Activated naive CD8-positive, alpha-beta T cell treated with anti-CD3 and anti-CD28 coated beads, Interleukin-2, amount 10 ng/mL, durations not matched to agents 7 days and 5 days (primary cell): ENCODE measurements at regions not wholly inside any gene's neighbourhood (a gene's known extent, or its start where the extent isn't known, plus 50 kb on each side); places are given as distances from the start of the nearest gene placed in this dataset.

Experiments
- ATAC-seq: fragments of 150-1000 bp; cut with Tn5 transposase; one replicate; pipeline ENCODE4 v1.10.0; 2021; ENCODE audit warnings: low read depth, moderate library complexity
- POLR2A ChIA-PET: fragments of 350-600 bp; sonication (Branson Sonifier 250); formaldehyde crosslinking; loops from one replicate; lab custom pipeline; 2021; ENCODE audit warnings: antibody characterized with exemption; lab: Charles Lee
- DNase-seq: peaks from one replicate; pipeline ENCODE4 v3.0.0; 2021
- H3K27ac Mint-ChIP-seq: one replicate; pipeline ENCODE4 v1.8.0; 2022; ENCODE audit warnings: mild to moderate bottlenecking, mixed read lengths
- H3K27me3 Mint-ChIP-seq: one replicate; pipeline ENCODE4 v1.8.0; 2022; ENCODE audit warnings: mild to moderate bottlenecking, moderate library complexity, mixed read lengths
- H3K36me3 Mint-ChIP-seq: one replicate; pipeline ENCODE4 v1.8.0; 2021; ENCODE audit warnings: mild to moderate bottlenecking, mixed read lengths
- H3K4me1 Mint-ChIP-seq: one replicate; pipeline ENCODE4 v1.8.0; 2021; ENCODE audit warnings: mixed read lengths
- H3K4me3 Mint-ChIP-seq: one replicate; pipeline ENCODE4 v1.8.0; 2022; ENCODE audit warnings: mild to moderate bottlenecking, moderate library complexity, mixed read lengths
- H3K9me3 Mint-ChIP-seq: one replicate; pipeline ENCODE4 v1.8.0; 2021; ENCODE audit warnings: mixed read lengths

DNA sequence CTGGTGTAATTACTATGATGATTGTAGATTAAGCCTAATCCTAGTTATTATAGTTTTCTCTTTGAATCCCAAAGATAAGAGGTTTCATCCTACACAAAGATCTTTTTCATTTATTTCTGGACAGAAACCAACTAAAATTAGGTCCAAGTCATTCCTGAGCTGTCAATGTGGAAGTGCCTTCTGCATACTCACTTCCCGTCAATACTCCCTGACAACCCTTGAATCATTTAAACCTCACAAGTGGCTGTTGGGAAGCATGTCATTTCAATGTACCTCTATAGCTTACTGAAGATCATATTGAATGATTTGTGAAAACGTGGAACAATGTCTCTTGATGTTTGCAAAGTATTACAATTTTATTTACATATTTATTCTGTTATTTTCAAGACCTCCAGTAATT, 274.1 kb downstream of the HACE1 start:
- POLR2A ChIA-PET, result no interaction called here
- Mint-ChIP-seq H3K27me3 (peaks cover 13% of the 10 kb centered on the region), H3K4me3 (no peak overlapping the region), H3K9me3 (no peaks in the 10 kb centered on the region), H3K36me3 (no peaks in the 10 kb centered on the region), H3K27ac (no peak overlapping the region), H3K4me1 (no peaks in the 10 kb centered on the region)
- ATAC-seq (no peak), DNase-seq (no peak)

- Mint-ChIP-seq H3K9me3 (no peaks in the 10 kb centered on the region), H3K27me3 (peaks cover 9% of the 10 kb centered on the region)
Measured at GRCh38 chr6:104580452-104580851, 279.3 kb downstream of the HACE1 start.

GRCh38 chr6:104579310-104579863, 280.3 kb downstream of the HACE1 start:
- DNase-seq (no peak), ATAC-seq (no peak)
- Mint-ChIP-seq H3K4me3 (no peak overlapping the region), H3K36me3 (no peaks in the 10 kb centered on the region), H3K9me3 (no peaks in the 10 kb centered on the region), H3K4me1 (no peaks in the 10 kb centered on the region), H3K27me3 (peaks cover 4% of the 10 kb centered on the region), H3K27ac (no peak overlapping the region)
- POLR2A ChIA-PET, result no interaction called here

More at GRCh38 chr6:104580452-104580851, 279.3 kb downstream of the HACE1 start:
- POLR2A ChIA-PET, result no interaction called here
- Mint-ChIP-seq H3K4me3 (no peak overlapping the region), H3K36me3 (no peaks in the 10 kb centered on the region), H3K4me1 (no peaks in the 10 kb centered on the region), H3K27ac (no peak overlapping the region)
- ATAC-seq, result no peak
- no peak for DNase-seq

GRCh38 chr6:104575536-104575935, 284.2 kb downstream of the HACE1 start:
- DNase-seq, result no peak
- Mint-ChIP-seq H3K36me3 (no peaks in the 10 kb centered on the region), H3K9me3 (no peaks in the 10 kb centered on the region), H3K27ac (no peak overlapping the region), H3K4me1 (no peaks in the 10 kb centered on the region), H3K4me3 (no peak overlapping the region), H3K27me3 (peaks cover 2% of the 10 kb centered on the region)
- POLR2A ChIA-PET, result no interaction called here
- ATAC-seq, result no peak

GRCh38 chr6:104574135-104574750, 285.5 kb downstream of the HACE1 start:
- H3K9me3 Mint-ChIP-seq, result no peaks in the 10 kb centered on the region
- H3K36me3 Mint-ChIP-seq, result no peaks in the 10 kb centered on the region
- H3K4me1 Mint-ChIP-seq, result no peaks in the 10 kb centered on the region
- H3K4me3 Mint-ChIP-seq, result no peak overlapping the region
- no peaks in the 10 kb centered on the region for H3K27me3 Mint-ChIP-seq
- POLR2A ChIA-PET, result no interaction called here
- ATAC-seq (no peak), DNase-seq (no peak)
- no peak overlapping the region for H3K27ac Mint-ChIP-seq

GRCh38 chr6:104573350-104573749, 286.4 kb downstream of the HACE1 start:
- H3K4me3 Mint-ChIP-seq, result no peak overlapping the region
- POLR2A ChIA-PET, result no interaction called here
- DNase-seq, result no peak
- H3K4me1 Mint-ChIP-seq, result no peaks in the 10 kb centered on the region
- no peaks in the 10 kb centered on the region for H3K36me3 Mint-ChIP-seq
- H3K9me3 Mint-ChIP-seq, result no peaks in the 10 kb centered on the region
- H3K27ac Mint-ChIP-seq, result no peak overlapping the region
- ATAC-seq, result no peak
- H3K27me3 Mint-ChIP-seq, result no peaks in the 10 kb centered on the region

GRCh38 chr6:104572901-104573300, 286.8 kb downstream of the HACE1 start:
- POLR2A ChIA-PET, result no interaction called here
- no peaks in the 10 kb centered on the region for H3K36me3 Mint-ChIP-seq
- H3K4me3 Mint-ChIP-seq, result no peak overlapping the region
- H3K27ac Mint-ChIP-seq, result no peak overlapping the region
- no peaks in the 10 kb centered on the region for H3K9me3 Mint-ChIP-seq
- no peak for DNase-seq
- H3K27me3 Mint-ChIP-seq, result no peaks in the 10 kb centered on the region
- H3K4me1 Mint-ChIP-seq, result no peaks in the 10 kb centered on the region
- ATAC-seq, result no peak

GRCh38 chr6:104566411-104566810, 293.3 kb downstream of the HACE1 start:
- no peaks in the 10 kb centered on the region for H3K9me3 Mint-ChIP-seq
- no peaks in the 10 kb centered on the region for H3K27me3 Mint-ChIP-seq
- ATAC-seq (no peak), DNase-seq (no peak)
- no peaks in the 10 kb centered on the region for H3K36me3 Mint-ChIP-seq
- H3K4me3 Mint-ChIP-seq, result no peak overlapping the region
- POLR2A ChIA-PET, result no interaction called here
- H3K27ac Mint-ChIP-seq, result no peak overlapping the region
- no peaks in the 10 kb centered on the region for H3K4me1 Mint-ChIP-seq

GRCh38 chr6:104563306-104563705, 296.4 kb downstream of the HACE1 start:
- no peaks in the 10 kb centered on the region for H3K36me3 Mint-ChIP-seq
- no peaks in the 10 kb centered on the region for H3K27me3 Mint-ChIP-seq
- no peak for DNase-seq
- no peak for ATAC-seq
- no peaks in the 10 kb centered on the region for H3K4me1 Mint-ChIP-seq
- POLR2A ChIA-PET, result no interaction called here
- no peak overlapping the region for H3K4me3 Mint-ChIP-seq
- no peak overlapping the region for H3K27ac Mint-ChIP-seq
- H3K9me3 Mint-ChIP-seq, result no peaks in the 10 kb centered on the region

GRCh38 chr6:104559435-104560202, 300.1 kb downstream of the HACE1 start:
- no peaks in the 10 kb centered on the region for H3K9me3 Mint-ChIP-seq
- no peaks in the 10 kb centered on the region for H3K27me3 Mint-ChIP-seq
- H3K36me3 Mint-ChIP-seq, result no peaks in the 10 kb centered on the region
- no peak for ATAC-seq
- no peaks in the 10 kb centered on the region for H3K4me1 Mint-ChIP-seq
- no peak overlapping the region for H3K4me3 Mint-ChIP-seq
- POLR2A ChIA-PET, result no interaction called here
- DNase-seq, result no peak
- no peak overlapping the region for H3K27ac Mint-ChIP-seq

DNA sequence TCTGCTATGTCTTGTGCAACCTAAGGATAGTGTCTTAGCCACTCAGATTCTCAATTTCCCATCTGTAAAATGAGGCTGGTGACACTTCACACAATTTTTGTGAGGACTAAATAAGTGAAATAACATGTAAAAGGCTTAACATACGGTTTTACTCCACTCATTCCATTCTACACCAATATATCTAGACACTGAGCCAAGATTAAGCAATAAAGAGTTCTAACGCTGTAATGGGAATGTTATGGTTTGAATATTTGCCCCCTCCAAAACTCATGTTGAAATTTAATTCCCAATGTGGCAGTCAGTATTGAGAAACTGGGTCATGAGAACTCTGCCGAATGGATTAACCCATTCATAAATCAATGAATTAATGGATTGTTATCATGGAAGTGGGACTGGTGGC, 301.0 kb downstream of the HACE1 start:
- ATAC-seq (no peak), DNase-seq (no peak)
- Mint-ChIP-seq H3K9me3 (no peaks in the 10 kb centered on the region), H3K4me1 (no peaks in the 10 kb centered on the region), H3K4me3 (no peak overlapping the region), H3K27me3 (peaks cover 2% of the 10 kb centered on the region), H3K27ac (no peak overlapping the region), H3K36me3 (no peaks in the 10 kb centered on the region)
- POLR2A ChIA-PET, result no interaction called here

DNA sequence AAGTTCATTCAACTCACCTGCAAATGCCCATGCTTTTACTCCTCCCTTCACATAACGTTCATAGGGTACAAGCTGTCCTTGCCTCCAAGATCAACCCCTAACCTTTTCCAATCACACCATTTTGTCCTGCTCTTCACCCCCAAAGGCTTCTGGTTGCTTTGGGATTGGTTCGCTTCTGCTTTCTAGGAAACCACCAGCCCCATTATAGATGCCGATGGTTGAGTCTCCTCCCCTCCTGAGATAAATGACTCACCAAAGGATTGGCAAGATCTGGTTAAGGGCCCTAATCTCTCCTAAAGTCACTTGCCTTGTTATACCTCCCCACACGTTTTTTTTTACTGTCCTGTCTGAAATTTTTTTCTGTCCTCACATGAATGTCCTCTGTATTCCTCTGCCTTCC, 311.4 kb downstream of the HACE1 start:
- POLR2A ChIA-PET, result no interaction called here
- Mint-ChIP-seq H3K27me3 (no peaks in the 10 kb centered on the region), H3K27ac (no peak overlapping the region), H3K9me3 (no peaks in the 10 kb centered on the region), H3K36me3 (no peaks in the 10 kb centered on the region), H3K4me3 (no peak overlapping the region), H3K4me1 (no peaks in the 10 kb centered on the region)
- no peak for DNase-seq
- ATAC-seq, result no peak

DNA sequence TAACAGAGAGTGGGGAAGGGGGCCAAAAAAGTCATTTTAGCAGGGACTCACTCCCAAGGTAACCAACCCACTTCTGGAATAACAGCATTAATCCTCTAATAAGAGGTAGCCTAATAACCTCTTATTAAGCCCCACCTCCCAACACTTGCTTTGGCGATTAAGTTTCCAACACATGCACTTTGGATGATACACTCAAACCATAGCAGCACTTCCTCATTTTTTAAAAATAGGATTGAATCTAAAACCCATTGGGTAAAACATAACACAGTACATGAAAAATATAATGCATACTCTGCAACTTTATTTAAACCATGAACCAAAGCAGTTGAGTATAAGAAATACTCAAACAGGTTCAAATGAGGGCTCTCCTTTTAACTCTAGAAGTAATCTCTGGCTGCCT, 318.3 kb downstream of the HACE1 start:
- H3K27ac Mint-ChIP-seq, result no peak overlapping the region
- no peaks in the 10 kb centered on the region for H3K4me1 Mint-ChIP-seq
- no peak for ATAC-seq
- no peak overlapping the region for H3K4me3 Mint-ChIP-seq
- peaks cover 6% of the 10 kb centered on the region for H3K27me3 Mint-ChIP-seq
- H3K36me3 Mint-ChIP-seq, result no peaks in the 10 kb centered on the region
- POLR2A ChIA-PET, result no interaction called here
- no peaks in the 10 kb centered on the region for H3K9me3 Mint-ChIP-seq
- no peak for DNase-seq

DNA sequence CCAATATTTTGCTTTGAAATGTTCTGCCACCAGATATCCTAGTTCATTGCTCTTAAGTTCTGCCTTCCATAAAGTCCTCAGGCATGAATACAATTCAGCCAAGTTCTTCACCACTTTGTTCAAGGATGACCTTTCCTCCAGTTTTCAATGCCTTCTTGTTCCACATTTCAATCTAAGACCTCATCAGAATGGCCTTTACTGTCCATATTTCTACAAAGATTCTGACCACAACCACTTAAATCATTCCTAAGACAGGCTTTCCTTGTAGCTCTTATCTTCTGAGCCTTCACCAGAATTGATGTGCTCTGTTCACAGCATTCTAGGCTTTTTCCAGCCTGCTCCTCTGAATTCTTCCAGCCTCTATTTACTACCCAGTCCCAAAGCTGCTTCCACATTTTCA, 319.0 kb downstream of the HACE1 start:
- no peaks in the 10 kb centered on the region for H3K9me3 Mint-ChIP-seq
- H3K27ac Mint-ChIP-seq, result no peak overlapping the region
- no peaks in the 10 kb centered on the region for H3K36me3 Mint-ChIP-seq
- ATAC-seq, result no peak
- no peak overlapping the region for H3K4me3 Mint-ChIP-seq
- POLR2A ChIA-PET, result no interaction called here
- no peaks in the 10 kb centered on the region for H3K4me1 Mint-ChIP-seq
- peaks cover 8% of the 10 kb centered on the region for H3K27me3 Mint-ChIP-seq
- DNase-seq, result no peak
